NCI-H748 (cell line): ENCODE measurements at regions not wholly inside any gene's neighbourhood (a gene's known extent, or its start where the extent isn't known, plus 50 kb on each side); places are given as distances from the start of the nearest gene placed in this dataset.

Experiments
- DNase-seq: peaks from one replicate; lab custom pipeline; 2025; ENCODE audit not compliant: unreplicated experiment; lab: John Stamatoyannopoulos, UW

DNA sequence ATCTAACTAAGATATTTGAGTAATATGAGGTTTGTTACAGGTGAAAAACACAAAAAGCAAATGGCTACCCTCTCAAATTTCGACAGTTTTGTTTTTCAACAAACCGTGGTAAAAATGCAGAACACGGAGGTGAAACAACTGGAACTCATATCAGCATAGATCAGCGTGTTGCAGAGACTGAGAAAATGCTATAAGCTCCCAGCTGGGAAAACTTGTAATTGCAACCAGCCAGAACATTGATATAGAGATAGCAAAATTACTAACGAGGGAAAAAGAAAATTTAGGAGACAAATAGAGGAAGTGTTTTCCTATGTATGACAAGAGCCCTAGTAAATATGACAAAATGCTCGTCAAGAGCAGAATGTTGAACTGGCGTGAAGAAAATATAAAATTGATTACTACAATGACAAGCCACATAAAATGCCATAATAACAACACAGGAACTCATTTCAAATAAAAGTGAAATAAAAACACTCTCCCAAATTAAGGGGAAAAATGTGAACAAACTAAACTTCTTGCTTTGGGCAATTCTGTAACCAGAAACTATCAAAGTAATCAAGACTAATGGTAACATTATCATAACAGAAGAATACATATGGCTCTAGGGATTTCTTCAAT, 1989.8 kb downstream of the EFNA5 start:
- no peak for DNase-seq

DNA sequence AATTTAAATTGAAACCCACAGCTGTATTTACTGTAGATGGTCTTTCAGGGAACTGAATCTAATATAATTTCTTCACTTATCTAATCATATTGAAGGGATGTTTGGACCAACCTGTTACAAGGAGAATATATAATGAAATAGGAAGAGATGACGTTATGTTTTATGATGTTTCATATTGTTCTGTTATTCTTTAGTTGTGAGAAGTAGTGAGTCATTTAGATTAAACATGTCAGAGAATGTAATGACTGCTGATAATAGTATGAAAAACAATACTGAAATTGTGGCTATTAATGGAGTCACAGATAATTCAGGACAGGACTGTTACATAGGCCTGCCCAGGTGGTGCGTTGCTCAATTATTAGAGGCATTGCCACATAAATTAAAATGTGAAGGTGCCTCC, 1993.4 kb downstream of the EFNA5 start:
- no peak for DNase-seq

DNA sequence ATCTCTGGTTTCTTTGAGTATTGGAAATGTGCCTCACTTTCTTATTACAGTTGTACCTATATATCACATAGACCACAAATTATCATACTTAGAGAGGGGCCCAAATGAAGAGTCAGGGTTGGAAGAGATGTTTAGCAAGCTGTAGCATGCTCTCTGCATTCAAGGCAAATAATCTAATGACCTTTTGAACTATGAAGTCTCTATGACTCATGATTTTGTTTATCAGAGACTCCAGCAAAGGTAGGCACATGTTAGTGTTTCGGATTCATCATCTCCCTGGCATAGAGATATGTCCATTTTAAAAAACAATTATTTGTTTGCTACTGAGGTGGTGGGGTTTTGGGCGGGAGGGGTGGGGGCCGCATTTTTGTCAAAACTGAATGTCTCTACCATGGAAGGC, 2000.1 kb downstream of the EFNA5 start:
- DNase-seq = no peak

DNA sequence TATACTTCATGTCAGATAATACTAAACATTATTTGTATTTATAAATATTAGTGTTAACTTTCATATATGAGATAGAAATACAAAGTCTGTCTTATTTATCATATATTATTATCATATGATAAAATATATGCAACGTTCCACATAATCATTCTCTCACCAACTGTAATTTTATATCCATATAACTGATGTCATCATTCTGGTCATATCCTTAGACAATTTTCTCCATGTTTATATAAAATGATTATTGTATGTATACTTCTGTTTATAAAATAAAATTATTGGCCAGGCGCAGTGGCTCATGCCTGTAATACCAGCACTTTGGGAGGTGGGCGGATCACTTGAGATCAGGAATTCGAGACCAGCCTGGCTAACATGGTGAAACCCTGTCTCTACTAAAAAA, 2007.1 kb downstream of the EFNA5 start:
- no peak for DNase-seq

DNA sequence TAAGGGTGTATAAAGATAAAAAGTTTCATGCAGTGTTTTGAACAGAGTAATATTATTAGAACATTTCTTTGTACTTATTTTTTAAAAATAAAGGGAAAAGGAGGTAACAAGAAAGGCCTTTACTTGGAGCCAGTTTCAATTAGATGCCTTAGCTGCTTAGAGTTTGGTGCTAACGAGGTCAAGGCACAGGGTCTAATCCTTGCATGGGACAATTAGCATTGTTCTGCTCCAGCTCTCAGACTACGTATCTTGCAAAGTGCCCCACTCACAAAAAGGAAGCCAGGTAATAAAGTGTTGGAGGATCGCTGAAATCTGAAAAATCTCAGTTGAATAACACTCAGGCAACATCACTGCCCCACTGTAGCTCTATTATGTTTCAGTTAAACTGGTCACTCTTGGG, 2011.3 kb downstream of the EFNA5 start:
- no peak for DNase-seq

DNA sequence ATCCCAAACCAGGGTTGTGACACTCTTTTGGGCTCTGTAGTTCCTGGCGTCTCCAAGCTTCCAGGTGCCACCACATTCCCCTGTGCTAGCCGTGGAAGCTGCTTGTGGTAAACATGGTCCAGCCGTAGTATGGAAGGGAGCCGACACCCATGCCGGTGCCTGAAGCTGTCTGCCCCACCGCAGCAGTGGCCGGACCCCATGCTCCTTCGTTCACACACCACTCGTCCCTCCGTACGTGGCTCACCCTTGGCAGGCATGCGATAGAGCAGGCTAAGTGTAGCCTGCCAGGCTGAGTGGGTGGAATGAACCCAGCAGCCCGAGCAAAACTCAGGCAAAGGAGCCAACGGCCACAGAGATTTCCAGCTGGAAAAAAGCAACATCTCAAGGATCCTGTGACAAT, 2030.4 kb downstream of the EFNA5 start:
- DNase-seq = no peak

DNA sequence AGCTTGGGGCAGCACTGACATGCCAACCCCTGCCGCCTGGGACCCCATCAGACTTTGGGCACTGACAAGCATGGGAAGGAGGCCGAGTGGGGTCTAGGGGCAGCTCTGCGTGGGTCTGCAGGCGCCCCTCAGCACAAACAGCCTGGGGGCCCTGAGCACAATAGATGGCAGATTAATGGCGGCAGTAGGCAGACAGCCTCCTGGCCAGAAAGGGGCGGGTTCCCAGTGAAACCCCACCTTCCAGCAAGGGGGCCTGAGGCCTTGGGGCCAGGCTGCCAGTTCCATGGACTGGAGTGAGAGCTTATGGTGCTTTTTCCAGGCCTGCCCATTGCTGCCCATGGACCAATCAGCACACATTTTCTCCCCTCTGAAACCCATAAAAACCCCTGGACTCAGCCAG, 2031.2 kb downstream of the EFNA5 start:
- DNase-seq = no peak

DNA sequence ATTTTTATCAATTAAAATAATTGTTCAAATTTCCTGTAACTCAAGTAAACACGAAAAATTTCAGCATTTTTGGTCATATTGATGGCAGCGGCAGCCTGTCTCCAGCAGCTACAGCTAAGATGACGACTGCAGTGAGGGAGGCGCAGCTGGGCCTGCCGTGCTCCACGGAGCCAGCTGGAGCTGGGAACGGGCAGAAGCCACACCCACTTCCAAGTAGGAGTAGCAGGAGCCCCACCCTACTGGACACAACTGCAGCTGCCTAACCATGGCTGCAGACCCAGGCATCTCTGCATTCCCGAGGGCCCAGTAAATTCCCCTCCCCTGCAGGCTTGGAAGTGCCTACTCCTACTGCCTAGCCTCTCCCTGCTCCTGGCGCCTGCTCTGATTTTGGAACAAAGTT, 2031.7 kb downstream of the EFNA5 start:
- DNase-seq = peak; percentile 53

DNA sequence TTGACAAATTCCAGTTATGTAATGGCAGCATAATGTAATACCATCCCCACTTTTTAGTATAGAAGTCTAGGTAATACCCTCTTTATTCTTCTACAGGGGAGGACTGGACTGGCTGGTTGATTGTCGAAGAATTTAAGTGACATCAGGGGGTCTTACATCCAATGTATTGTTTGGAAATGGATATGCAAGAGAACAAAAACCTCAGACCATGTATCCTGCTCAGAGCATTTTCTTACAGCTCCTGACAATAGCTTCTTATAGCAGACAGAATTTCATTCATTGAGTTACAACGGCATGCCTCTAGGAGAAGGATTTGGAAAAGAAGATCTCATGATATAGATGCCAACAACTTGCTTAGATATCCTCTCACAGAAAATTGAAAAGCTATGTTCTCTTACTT, 2032.3 kb downstream of the EFNA5 start:
- DNase-seq = no peak

DNA sequence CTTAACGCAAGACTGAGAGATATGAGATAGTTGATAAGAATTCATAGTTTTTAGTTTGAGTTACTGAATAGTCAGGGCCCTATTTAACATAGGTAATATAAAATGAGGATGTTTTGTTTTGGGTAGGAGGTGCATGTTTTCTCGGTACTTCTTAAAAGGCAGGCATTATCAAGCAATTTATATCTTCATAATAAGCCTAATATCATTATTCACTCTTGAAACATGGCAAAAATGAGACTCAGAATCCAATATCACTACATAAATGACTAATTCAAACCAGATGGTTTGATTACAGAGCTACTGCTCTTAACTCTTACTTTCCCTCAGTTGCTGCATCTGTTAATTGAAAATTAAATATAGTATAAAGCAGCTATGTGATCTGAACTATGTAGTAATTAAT, 2038.7 kb downstream of the EFNA5 start:
- DNase-seq = no peak

DNA sequence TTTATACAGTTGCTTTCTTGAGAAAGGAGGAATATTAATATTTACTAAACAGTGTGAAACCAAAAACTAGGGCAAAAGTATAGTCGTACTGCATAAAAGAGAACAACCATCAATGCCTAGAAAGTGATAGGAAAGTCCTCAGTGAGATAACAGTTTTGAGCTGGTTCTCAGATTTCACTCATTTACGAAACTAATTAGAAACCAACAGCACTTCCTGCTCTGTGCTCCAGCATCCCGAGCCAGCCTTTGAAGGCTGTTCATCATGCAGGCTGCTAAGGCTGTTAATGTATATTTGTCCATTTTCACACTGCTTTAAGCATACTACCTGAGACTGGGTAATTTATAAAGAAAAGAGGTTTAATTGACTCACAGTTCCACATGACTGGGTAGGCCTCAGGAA, 2039.9 kb downstream of the EFNA5 start:
- DNase-seq = no peak

DNA sequence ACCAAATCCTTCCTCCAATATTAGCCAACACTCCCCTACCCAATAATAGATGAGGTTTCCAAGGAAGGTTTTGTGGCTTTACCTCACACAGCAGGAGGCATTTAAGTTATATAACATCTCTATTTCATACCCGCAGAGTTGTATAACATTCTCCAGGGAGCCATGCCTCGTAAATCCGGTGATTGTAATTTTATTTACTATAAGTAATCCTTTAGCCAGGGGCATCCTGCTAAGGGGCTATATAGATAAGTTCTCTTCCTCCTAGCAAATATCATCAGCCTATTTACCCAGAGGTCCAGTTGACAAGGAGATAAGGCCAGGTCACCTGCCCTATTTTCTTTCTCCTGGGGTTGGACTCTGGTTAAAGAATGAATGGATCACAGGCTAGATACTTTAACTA, 2051.0 kb downstream of the EFNA5 start:
- DNase-seq = peak; percentile 11

DNA sequence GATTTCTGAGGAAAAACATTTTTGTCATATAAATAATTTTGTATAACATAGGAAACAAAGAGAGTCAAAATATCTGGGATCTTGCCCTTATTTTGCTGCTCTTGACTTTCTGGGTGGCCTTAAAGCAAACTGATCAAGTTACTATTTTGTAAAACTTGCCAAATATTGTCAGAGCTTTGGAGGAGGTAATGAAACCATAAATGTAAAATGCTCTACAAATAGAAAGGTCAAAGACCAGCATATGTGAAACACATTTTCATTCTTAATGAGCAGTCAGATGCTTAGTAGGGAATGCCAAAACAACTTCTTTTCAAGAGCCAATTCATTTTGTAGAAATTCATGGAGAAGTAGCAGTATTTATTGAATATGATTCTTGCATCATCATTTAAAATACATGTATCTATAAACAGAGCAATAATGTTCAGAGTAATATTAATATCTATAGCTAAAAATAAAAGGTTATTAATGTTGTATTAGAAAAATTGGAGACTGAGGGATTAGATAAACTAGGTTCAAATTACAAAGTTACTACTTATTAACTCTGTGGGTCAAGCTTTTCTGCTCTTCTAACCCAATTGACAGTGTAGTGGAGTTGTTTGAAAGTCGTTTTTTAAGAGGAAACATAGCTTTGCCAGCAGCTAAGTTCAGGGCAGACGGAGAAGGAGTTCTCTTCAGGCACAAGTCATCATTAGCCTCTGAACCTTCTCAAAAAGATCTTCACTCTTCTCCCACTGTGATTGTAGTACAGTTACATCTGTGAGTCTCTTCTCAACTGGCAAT, 2053.1 kb downstream of the EFNA5 start:
- peak; percentile 88 for DNase-seq

DNA sequence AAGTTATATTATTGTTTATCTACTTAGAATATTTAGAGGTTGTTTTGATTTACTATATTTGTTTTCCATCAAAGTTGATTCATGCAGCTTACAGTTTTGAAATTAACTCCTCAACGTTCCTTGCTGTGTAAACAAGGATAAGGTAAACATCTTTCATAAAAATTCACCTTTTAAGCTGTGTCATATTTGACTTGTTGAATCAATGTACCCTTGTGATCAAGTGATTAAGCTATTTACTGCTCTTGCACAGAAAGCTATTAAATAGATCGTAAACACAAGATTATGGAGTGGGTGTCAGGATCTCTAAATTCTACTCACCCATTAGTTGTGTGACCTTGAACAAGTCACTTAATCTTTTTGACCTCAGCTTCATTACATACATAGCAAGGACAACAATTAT, 2054.0 kb upstream of the NUDT12 start:
- DNase-seq = peak; percentile 90

DNA sequence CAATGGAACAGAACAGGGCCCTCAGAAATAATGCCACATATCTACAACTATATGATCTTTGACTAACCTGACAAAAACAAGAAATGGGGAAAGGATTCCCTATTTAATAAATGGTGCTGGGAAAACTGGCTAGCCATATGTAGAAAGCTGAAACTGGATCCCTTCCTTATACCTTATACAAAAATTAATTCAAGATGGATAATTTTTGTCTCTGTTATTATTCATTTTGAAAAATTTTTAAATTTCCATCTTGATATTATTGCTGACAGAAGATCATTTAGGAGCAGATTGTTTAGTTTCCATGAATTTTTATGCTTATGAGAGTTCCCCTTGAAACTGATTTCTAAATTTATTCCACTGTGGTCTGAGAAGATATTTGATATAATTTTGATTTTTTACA, 2039.8 kb upstream of the NUDT12 start:
- peak; percentile 79 for DNase-seq

DNA sequence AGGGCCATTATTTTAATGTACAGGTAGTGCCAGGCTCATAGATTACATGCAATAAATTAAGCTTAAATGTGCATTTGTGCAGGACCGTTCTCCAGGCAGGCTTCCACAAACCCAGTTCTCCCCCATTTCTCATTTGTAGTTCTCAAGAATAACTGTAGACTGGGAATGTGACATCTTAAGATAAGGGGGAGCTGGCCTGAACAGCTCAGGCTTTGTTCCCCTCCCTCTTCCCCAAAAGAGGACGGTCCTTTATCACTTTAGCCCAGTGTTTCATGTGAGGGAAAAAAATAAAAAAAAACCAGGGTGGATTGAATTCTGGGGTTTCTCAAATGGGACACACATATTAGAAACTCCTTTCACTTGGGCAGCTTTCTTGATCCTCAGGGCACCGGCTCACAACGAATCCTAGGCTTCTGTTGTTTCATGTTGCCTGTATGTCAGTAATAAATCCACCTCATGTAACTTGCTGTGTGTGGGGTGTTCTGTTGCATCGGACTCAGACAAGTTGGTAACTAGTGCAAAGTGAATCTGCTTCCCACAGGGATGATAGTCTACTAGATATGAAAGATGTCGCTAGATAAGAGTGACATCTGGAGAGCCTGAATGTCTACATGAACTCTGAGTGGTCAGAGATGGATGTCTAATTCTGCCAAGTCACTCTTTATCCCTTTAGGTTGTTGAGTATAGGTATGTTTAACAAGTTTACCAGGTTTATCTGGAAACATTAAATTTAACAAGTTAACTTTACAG, 2030.6 kb upstream of the NUDT12 start:
- no peak for DNase-seq

DNA sequence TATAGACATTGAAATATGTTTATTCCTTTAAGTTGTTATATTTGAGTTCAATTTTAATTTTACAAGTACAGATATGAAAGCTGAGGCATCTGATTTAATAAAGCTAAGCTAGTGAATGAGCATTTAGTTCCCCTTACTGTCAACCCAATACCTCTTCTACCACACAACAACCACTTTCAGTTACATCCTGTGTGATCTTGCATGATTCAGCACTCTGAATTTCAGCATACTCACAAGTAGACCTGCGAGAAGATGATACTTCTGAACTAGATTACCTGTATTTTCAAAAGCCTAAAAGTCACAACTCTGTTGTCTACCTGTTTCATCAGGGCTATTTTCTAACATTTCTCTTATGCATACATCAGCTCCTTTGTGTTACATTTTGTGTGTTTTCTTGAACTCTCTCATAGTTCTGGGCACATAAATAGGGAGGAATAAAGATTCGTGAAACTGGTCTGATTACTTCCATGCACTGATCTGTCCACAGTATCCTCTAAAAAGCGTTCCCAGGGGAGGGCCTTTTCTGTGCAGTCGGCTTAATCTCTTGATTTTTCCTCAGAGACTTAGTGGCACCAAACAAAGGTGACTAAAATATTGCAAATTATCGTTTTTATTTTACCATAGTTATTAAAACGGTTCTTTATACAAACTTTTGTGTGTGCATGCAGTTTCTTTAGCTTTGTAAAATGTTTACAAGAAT, 2025.5 kb upstream of the NUDT12 start:
- peak; percentile 23 for DNase-seq

DNA sequence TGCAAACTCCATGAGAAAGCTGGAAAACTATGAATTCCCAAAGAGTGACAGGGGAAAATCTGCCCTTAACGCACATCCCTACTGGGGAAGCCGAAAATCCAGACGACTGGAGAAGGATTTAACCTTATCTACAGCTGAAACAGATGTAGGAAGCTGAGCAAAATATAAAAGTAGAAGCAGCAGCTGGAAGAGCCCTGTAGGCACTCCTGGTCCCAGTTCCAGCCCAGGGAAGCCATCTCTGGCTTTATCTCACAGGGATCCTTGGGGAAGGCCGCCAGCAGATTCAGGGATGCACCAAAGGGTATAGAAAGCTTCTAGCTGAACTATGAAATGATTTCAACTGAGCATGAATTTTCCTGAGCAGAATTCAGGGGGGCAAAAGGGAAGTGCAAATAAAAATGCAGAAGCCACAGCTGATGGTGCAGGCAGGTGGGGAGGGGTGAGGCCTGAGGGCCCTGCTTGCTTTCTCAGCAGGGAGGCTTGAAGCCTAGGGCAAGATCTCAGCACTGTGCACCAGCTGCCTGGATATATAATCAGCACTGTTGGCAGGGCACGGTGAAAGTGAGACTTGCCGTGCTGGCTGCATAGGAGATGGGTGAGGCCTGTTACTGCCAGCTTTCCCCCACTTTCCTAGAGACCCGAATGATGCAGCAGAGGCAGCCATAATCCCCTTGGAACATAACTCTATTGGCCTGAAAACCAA, 2019.5 kb upstream of the NUDT12 start:
- DNase-seq = peak; percentile 78

DNA sequence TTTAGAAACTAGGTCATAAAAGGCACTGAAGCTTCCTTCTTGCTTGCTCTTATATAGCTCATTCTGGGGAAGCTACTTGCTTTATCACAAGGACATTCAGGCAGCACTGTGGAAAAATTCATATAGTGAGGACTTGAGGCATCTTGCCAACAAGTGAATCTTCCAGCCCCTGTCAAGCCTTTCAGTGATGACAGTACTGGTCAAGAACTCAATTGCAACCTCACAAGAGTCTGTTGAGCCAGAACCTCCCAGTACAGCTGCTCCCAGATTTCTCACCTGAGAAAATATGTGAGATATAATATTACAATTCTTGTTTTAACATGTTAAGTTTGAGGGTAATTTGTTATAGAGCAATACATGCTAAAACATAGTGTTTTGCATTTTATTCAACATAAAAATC, 2011.0 kb upstream of the NUDT12 start:
- DNase-seq = no peak

DNA sequence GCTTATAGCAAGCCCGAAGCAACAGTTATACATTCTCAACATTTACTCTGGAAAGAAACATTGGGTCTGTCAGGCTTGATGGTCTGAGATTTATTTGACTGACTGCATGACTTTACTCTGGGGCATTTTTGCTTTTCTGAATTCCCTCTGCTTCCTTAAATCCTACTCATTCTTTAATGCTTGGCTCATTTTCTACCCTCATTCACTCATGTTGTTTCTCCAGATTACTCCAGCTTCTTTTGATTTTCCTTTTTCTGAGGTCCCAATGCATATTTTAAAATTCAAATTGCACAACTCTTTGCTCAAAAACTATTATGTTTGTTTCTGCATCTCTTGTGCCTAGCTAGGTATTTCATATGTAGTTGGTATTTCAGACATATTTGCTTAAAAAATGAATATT, 2002.9 kb upstream of the NUDT12 start:
- no peak for DNase-seq

DNA sequence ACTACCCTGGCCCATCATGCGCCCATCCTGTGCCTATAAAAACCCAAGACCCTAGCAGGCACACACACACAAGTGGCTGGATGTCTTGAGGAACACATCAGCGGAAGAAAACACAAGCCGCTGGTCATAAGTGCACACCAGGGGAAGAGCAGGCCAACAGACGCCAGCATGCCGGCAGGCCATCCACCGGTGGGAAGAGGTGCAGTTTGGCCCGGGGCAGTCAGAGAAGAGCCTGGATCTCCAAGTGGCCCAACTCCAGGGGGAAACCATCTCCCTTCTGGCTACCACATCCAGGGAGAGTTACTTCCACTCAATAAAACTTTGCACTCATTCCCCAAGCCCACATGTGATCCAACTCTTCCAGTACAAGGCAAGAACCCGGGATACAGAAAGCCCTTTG, 2001.3 kb upstream of the NUDT12 start:
- DNase-seq = no peak
